ENCODE measurements at regions not wholly inside any gene's neighbourhood (a gene's known extent, or its start where the extent isn't known, plus 50 kb on each side); places are given as distances from the start of the nearest gene placed in this dataset.

- no peak for TF ChIP-seq CTCF (IDR thresholded peaks at IDR 0.05; ENCODE audit: insufficient read depth, low read depth, low read length, missing control alignments)
- DNase-seq (ENCODE audit: low read depth), result no peak
- H3K4me3 ChIP-seq (ENCODE audit: low read depth, low read length), result no peak overlapping the region
Measured at GRCh38 chr1:218219460-218219859, 65.6 kb upstream of the RRP15 start.

GRCh38 chr1:218224101-218224500 lies 61.0 kb upstream of the RRP15 start:
- no peak overlapping the region for H3K4me3 ChIP-seq (ENCODE audit: low read depth, low read length)
- no peak for DNase-seq (ENCODE audit: low read depth)
- TF ChIP-seq CTCF (IDR thresholded peaks at IDR 0.05; ENCODE audit: insufficient read depth, low read depth, low read length, missing control alignments), result no peak

GRCh38 chr1:218226005-218226404 lies 59.1 kb upstream of the RRP15 start:
- DNase-seq (ENCODE audit: low read depth), result no peak
- H3K4me3 ChIP-seq (ENCODE audit: low read depth, low read length), result no peak overlapping the region
- TF ChIP-seq CTCF (IDR thresholded peaks at IDR 0.05; ENCODE audit: insufficient read depth, low read depth, low read length, missing control alignments), result no peak
